Skeletal muscle satellite cell (primary cell): ENCODE measurements at regions not wholly inside any gene's neighbourhood (a gene's known extent, or its start where the extent isn't known, plus 50 kb on each side); places are given as distances from the start of the nearest gene placed in this dataset.

Experiments used
- H3K27me3 ChIP-seq: 2 replicates; pipeline ENCODE4 v1.7.0; 2013; ENCODE audit warnings: low read length; ENCODE audit not compliant: control insufficient read depth, insufficient read depth
- H3K36me3 ChIP-seq: 2 replicates; pipeline ENCODE4 v1.7.0; 2013; ENCODE audit warnings: mild to moderate bottlenecking, control low read depth, low read length; ENCODE audit not compliant: insufficient read depth
- H3K4me1 ChIP-seq: 2 replicates; pipeline ENCODE4 v1.7.0; 2013; ENCODE audit warnings: low read length; ENCODE audit not compliant: control insufficient read depth, insufficient read depth
- H3K4me2 ChIP-seq: 2 replicates; pipeline ENCODE4 v1.7.0; 2013; ENCODE audit warnings: mild to moderate bottlenecking, low read length
- H3K4me3 ChIP-seq: 2 replicates; pipeline ENCODE4 v1.7.0; 2013; ENCODE audit warnings: low read length
- H3K9ac ChIP-seq: 2 replicates; pipeline ENCODE4 v1.7.0; 2013; ENCODE audit warnings: mild to moderate bottlenecking, low read depth, low read length, moderate library complexity
- H3K9me3 ChIP-seq: replicated peaks from 2 replicates; pipeline ENCODE4 v1.7.0; 2013; ENCODE audit warnings: mild to moderate bottlenecking, control low read depth, low read length

- Histone ChIP-seq H3K27me3 (no peaks in the 10 kb centered on the region), H3K36me3 (no peaks in the 10 kb centered on the region), H3K9me3 (no peaks in the 10 kb centered on the region), H3K4me3 (no peak overlapping the region), H3K4me1 (no peaks in the 10 kb centered on the region), H3K4me2 (no peak overlapping the region), H3K9ac (no peak overlapping the region)
These were observed 1143.4 kb upstream of the SORCS1 start for GRCh38 chr10:108307925-108308312.

GRCh38 chr10:108307250-108307924 lies 1142.9 kb upstream of the SORCS1 start:
- H3K4me2 ChIP-seq, result no peak overlapping the region

GRCh38 chr10:108303149-108303548 lies 1138.6 kb upstream of the SORCS1 start:
- H3K4me3 ChIP-seq, result no peak overlapping the region

More at GRCh38 chr10:108307250-108307924, 1142.9 kb upstream of the SORCS1 start:
- Histone ChIP-seq H3K36me3 (no peaks in the 10 kb centered on the region), H3K9me3 (no peaks in the 10 kb centered on the region), H3K4me1 (no peaks in the 10 kb centered on the region), H3K27me3 (no peaks in the 10 kb centered on the region), H3K4me3 (no peak overlapping the region), H3K9ac (no peak overlapping the region)

GRCh38 chr10:108301002-108301401 lies 1136.5 kb upstream of the SORCS1 start:
- H3K4me2 ChIP-seq, result no peak overlapping the region
- H3K9ac ChIP-seq, result no peak overlapping the region
- H3K36me3 ChIP-seq, result no peaks in the 10 kb centered on the region
- no peaks in the 10 kb centered on the region for H3K9me3 ChIP-seq
- no peaks in the 10 kb centered on the region for H3K27me3 ChIP-seq
- no peaks in the 10 kb centered on the region for H3K4me1 ChIP-seq
- H3K4me3 ChIP-seq, result no peak overlapping the region

More at GRCh38 chr10:108303149-108303548, 1138.6 kb upstream of the SORCS1 start:
- H3K4me1 ChIP-seq, result no peaks in the 10 kb centered on the region
- no peak overlapping the region for H3K4me2 ChIP-seq
- H3K36me3 ChIP-seq, result no peaks in the 10 kb centered on the region
- H3K9ac ChIP-seq, result no peak overlapping the region
- H3K27me3 ChIP-seq, result no peaks in the 10 kb centered on the region
- no peaks in the 10 kb centered on the region for H3K9me3 ChIP-seq

- no peaks in the 10 kb centered on the region for H3K4me1 ChIP-seq
- H3K27me3 ChIP-seq, result no peaks in the 10 kb centered on the region
- H3K9me3 ChIP-seq, result no peaks in the 10 kb centered on the region
- no peaks in the 10 kb centered on the region for H3K36me3 ChIP-seq
- no peak overlapping the region for H3K9ac ChIP-seq
- H3K4me3 ChIP-seq, result no peak overlapping the region
- H3K4me2 ChIP-seq, result no peak overlapping the region
These were observed 1126.3 kb upstream of the SORCS1 start for GRCh38 chr10:108290823-108291222.

GRCh38 chr10:108275895-108276685 lies 1111.6 kb upstream of the SORCS1 start:
- Histone ChIP-seq H3K9me3 (no peaks in the 10 kb centered on the region), H3K36me3 (no peaks in the 10 kb centered on the region), H3K4me3 (no peak overlapping the region), H3K4me2 (no peak overlapping the region), H3K27me3 (no peaks in the 10 kb centered on the region), H3K4me1 (no peaks in the 10 kb centered on the region), H3K9ac (no peak overlapping the region)

GRCh38 chr10:108260383-108260906 lies 1095.9 kb upstream of the SORCS1 start:
- H3K9me3 ChIP-seq, result no peaks in the 10 kb centered on the region
- H3K36me3 ChIP-seq, result no peaks in the 10 kb centered on the region
- H3K4me3 ChIP-seq, result no peak overlapping the region
- no peak overlapping the region for H3K9ac ChIP-seq
- H3K4me2 ChIP-seq, result no peak overlapping the region
- no peaks in the 10 kb centered on the region for H3K27me3 ChIP-seq
- no peaks in the 10 kb centered on the region for H3K4me1 ChIP-seq

- Histone ChIP-seq H3K27me3 (no peaks in the 10 kb centered on the region), H3K4me2 (no peak overlapping the region), H3K4me1 (no peaks in the 10 kb centered on the region), H3K9ac (no peak overlapping the region), H3K36me3 (no peaks in the 10 kb centered on the region), H3K4me3 (no peak overlapping the region), H3K9me3 (no peaks in the 10 kb centered on the region)
These were observed 1089.6 kb upstream of the SORCS1 start for GRCh38 chr10:108254089-108254488.

- Histone ChIP-seq H3K4me3 (no peak overlapping the region), H3K27me3 (no peaks in the 10 kb centered on the region), H3K9ac (no peak overlapping the region), H3K4me1 (no peaks in the 10 kb centered on the region), H3K4me2 (no peak overlapping the region), H3K9me3 (no peaks in the 10 kb centered on the region), H3K36me3 (no peaks in the 10 kb centered on the region)
These were observed 1088.3 kb upstream of the SORCS1 start for GRCh38 chr10:108252771-108253170.

- Histone ChIP-seq H3K4me1 (no peaks in the 10 kb centered on the region), H3K9me3 (no peaks in the 10 kb centered on the region), H3K36me3 (no peaks in the 10 kb centered on the region), H3K4me3 (no peak overlapping the region), H3K4me2 (no peak overlapping the region), H3K9ac (no peak overlapping the region), H3K27me3 (no peaks in the 10 kb centered on the region)
These were observed 1086.6 kb upstream of the SORCS1 start for GRCh38 chr10:108250936-108251620.

- Histone ChIP-seq H3K27me3 (no peaks in the 10 kb centered on the region), H3K36me3 (no peaks in the 10 kb centered on the region), H3K4me2 (no peak overlapping the region), H3K4me1 (no peaks in the 10 kb centered on the region), H3K9me3 (peaks cover 2% of the 10 kb centered on the region), H3K9ac (no peak overlapping the region), H3K4me3 (no peak overlapping the region)
These were observed 1085.4 kb upstream of the SORCS1 start for GRCh38 chr10:108249940-108250339.
